ENCODE measurements at regions not wholly inside any gene's neighbourhood (a gene's known extent, or its start where the extent isn't known, plus 50 kb on each side); places are given as distances from the start of the nearest gene placed in this dataset.

GRCh38 chr12:118884226-118884625 lies 97.1 kb upstream of the SRRM4 start:
- DNase-seq, result no peak
- no peaks in the 10 kb centered on the region for H3K36me3 ChIP-seq (ENCODE audit: control insufficient read depth, insufficient read depth, low read length)
- no peaks in the 10 kb centered on the region for H3K4me1 ChIP-seq (ENCODE audit: control insufficient read depth, insufficient read depth, low read length)
- H3K4me3 ChIP-seq (ENCODE audit: low read length), result no peak overlapping the region
- no peak overlapping the region for H3K4me3 Mint-ChIP-seq
- ATAC-seq, result no peak
- no peaks in the 10 kb centered on the region for H3K36me3 Mint-ChIP-seq
- 83% methylated on average over 1 of the region's 1 CpG for WGBS (ENCODE audit: insufficient coverage)
- intact Hi-C loops (cut with micrococcal nuclease), result no loop called here
- H3K27ac ChIP-seq (ENCODE audit: low read length), result no peak overlapping the region
- no peak overlapping the region for H3K27ac Mint-ChIP-seq
- no peaks in the 10 kb centered on the region for H3K4me1 Mint-ChIP-seq
- H3K27me3 Mint-ChIP-seq (ENCODE audit: low read depth in 2 of 2), result no peaks in the 10 kb centered on the region
- H3K27me3 ChIP-seq (ENCODE audit: control insufficient read depth, insufficient read depth, low read length), result no peaks in the 10 kb centered on the region
- TF ChIP-seq CTCF (IDR thresholded peaks at IDR 0.05), result no peak
- peaks cover 0 to 4% of the 10 kb centered on the region in 2 donors for H3K9me3 Mint-ChIP-seq
- H3K9me3 ChIP-seq (ENCODE audit: control insufficient read depth, insufficient read depth, low read length), result no peaks in the 10 kb centered on the region

GRCh38 chr12:118900993-118901392 lies 80.3 kb upstream of the SRRM4 start:
- Mint-ChIP-seq H3K4me1 (no peaks in the 10 kb centered on the region), H3K27ac (no peak overlapping the region), H3K9me3 (no peaks in the 10 kb centered on the region), H3K4me3 (no peak overlapping the region), H3K36me3 (no peaks in the 10 kb centered on the region), H3K27me3 (ENCODE audit: low read depth in 2 of 2) (peaks cover 0 to 4% of the 10 kb centered on the region in 2 donors)
- Histone ChIP-seq H3K4me3 (ENCODE audit: low read length) (no peak overlapping the region), H3K36me3 (ENCODE audit: control insufficient read depth, insufficient read depth, low read length) (no peaks in the 10 kb centered on the region), H3K9me3 (ENCODE audit: control insufficient read depth, insufficient read depth, low read length) (no peaks in the 10 kb centered on the region), H3K27ac (ENCODE audit: low read length) (no peak overlapping the region), H3K4me1 (ENCODE audit: control insufficient read depth, insufficient read depth, low read length) (no peaks in the 10 kb centered on the region), H3K27me3 (ENCODE audit: control insufficient read depth, insufficient read depth, low read length) (no peaks in the 10 kb centered on the region)
- intact Hi-C loops (cut with micrococcal nuclease), result no loop called here
- DNase-seq, result no peak
- TF ChIP-seq CTCF (IDR thresholded peaks at IDR 0.05), result no peak
- WGBS (ENCODE audit: insufficient coverage), result 82% methylated on average over 1 of the region's 1 CpG
- ATAC-seq, result no peak

GRCh38 chr12:118908811-118909210 lies 72.5 kb upstream of the SRRM4 start:
- intact Hi-C loops (cut with micrococcal nuclease), result no loop called here
- no peaks in the 10 kb centered on the region for H3K9me3 Mint-ChIP-seq
- H3K27me3 ChIP-seq (ENCODE audit: control insufficient read depth, insufficient read depth, low read length), result no peaks in the 10 kb centered on the region
- H3K4me1 ChIP-seq (ENCODE audit: control insufficient read depth, insufficient read depth, low read length), result no peaks in the 10 kb centered on the region
- no peak overlapping the region for H3K27ac ChIP-seq (ENCODE audit: low read length)
- ATAC-seq (no peak), DNase-seq (no peak)
- no peaks in the 10 kb centered on the region for H3K27me3 Mint-ChIP-seq (ENCODE audit: low read depth in 2 of 2)
- no peaks in the 10 kb centered on the region for H3K4me1 Mint-ChIP-seq
- H3K36me3 Mint-ChIP-seq, result no peaks in the 10 kb centered on the region
- no peak for TF ChIP-seq CTCF (IDR thresholded peaks at IDR 0.05)
- H3K27ac Mint-ChIP-seq, result no peak overlapping the region
- no peaks in the 10 kb centered on the region for H3K9me3 ChIP-seq (ENCODE audit: control insufficient read depth, insufficient read depth, low read length)
- no peaks in the 10 kb centered on the region for H3K36me3 ChIP-seq (ENCODE audit: control insufficient read depth, insufficient read depth, low read length)
- 72% methylated on average over 8 of the region's 8 CpGs for WGBS (ENCODE audit: insufficient coverage)
- H3K4me3 ChIP-seq (ENCODE audit: low read length), result no peak overlapping the region
- H3K4me3 Mint-ChIP-seq, result no peak overlapping the region

GRCh38 chr12:118912697-118913270 lies 68.6 kb upstream of the SRRM4 start:
- Mint-ChIP-seq H3K4me3 (no peak overlapping the region), H3K36me3 (no peaks in the 10 kb centered on the region), H3K27ac (no peak overlapping the region), H3K9me3 (no peaks in the 10 kb centered on the region), H3K4me1 (no peaks in the 10 kb centered on the region), H3K27me3 (ENCODE audit: low read depth in 2 of 2) (no peaks in the 10 kb centered on the region)
- ATAC-seq (no peak), DNase-seq (no peak)
- 77% methylated on average over 9 of the region's 9 CpGs for WGBS (ENCODE audit: insufficient coverage)
- H3K27me3 ChIP-seq (ENCODE audit: control insufficient read depth, insufficient read depth, low read length), result no peaks in the 10 kb centered on the region
- no peak for TF ChIP-seq CTCF (IDR thresholded peaks at IDR 0.05)
- H3K36me3 ChIP-seq (ENCODE audit: control insufficient read depth, insufficient read depth, low read length), result no peaks in the 10 kb centered on the region
- H3K4me1 ChIP-seq (ENCODE audit: control insufficient read depth, insufficient read depth, low read length), result no peaks in the 10 kb centered on the region
- intact Hi-C loops (cut with micrococcal nuclease), result no loop called here
- no peak overlapping the region for H3K4me3 ChIP-seq (ENCODE audit: low read length)
- H3K9me3 ChIP-seq (ENCODE audit: control insufficient read depth, insufficient read depth, low read length), result no peaks in the 10 kb centered on the region
- H3K27ac ChIP-seq (ENCODE audit: low read length), result no peak overlapping the region

All from natural killer cell (primary cell).